BE2C (cell line): ENCODE measurements at regions not wholly inside any gene's neighbourhood (a gene's known extent, or its start where the extent isn't known, plus 50 kb on each side); places are given as distances from the start of the nearest gene placed in this dataset.
A peak's percentile ranks its signal among the peaks of the same experiment; 100 is the strongest.

ENCODE experiments used
- DNase-seq: peaks from one replicate; pipeline ENCODE4 v3.0.0-alpha.2; 2020
- H3K27me3 ChIP-seq: fragments of 250-450 bp; sonication (Bioruptor Pico); 2 replicates; pipeline ENCODE4 v1.5.1; 2020; ENCODE audit warnings: mild to moderate bottlenecking
- H3K36me3 ChIP-seq: fragments of 250-450 bp; sonication (Bioruptor Pico); 2 replicates; pipeline ENCODE4 v1.5.1; 2020; ENCODE audit warnings: mild to moderate bottlenecking
- H3K4me1 ChIP-seq: fragments of 250-450 bp; sonication (Bioruptor Pico); 2 replicates; pipeline ENCODE4 v1.5.1; 2020
- H3K4me3 ChIP-seq: 2 replicates; pipeline ENCODE4 v1.5.1; 2011; ENCODE audit warnings: low read depth, low read length
- H3K9me3 ChIP-seq: fragments of 250-450 bp; sonication (Bioruptor Pico); 2 replicates; pipeline ENCODE4 v1.5.1; 2020
- CTCF ChIP-seq: IDR thresholded peaks from 2 replicates; pipeline ENCODE4 v1.5.1; 2012; ENCODE audit warnings: mild to moderate bottlenecking, low read depth, low read length

- Histone ChIP-seq H3K27me3 (no peaks in the 10 kb centered on the region), H3K36me3 (no peaks in the 10 kb centered on the region), H3K4me3 (no peak overlapping the region), H3K4me1 (no peaks in the 10 kb centered on the region), H3K9me3 (no peaks in the 10 kb centered on the region)
- no peak for TF ChIP-seq CTCF
- DNase-seq, result no peak
Measured at GRCh38 chr2:146669735-146670134, 1175.1 kb upstream of the ACVR2A start.

GRCh38 chr2:146666340-146666739, 1178.5 kb upstream of the ACVR2A start:
- no peaks in the 10 kb centered on the region for H3K27me3 ChIP-seq
- no peak for DNase-seq
- no peak for TF ChIP-seq CTCF
- H3K4me1 ChIP-seq, result no peaks in the 10 kb centered on the region
- no peaks in the 10 kb centered on the region for H3K9me3 ChIP-seq
- no peaks in the 10 kb centered on the region for H3K36me3 ChIP-seq
- H3K4me3 ChIP-seq, result no peak overlapping the region

GRCh38 chr2:146665800-146666199, 1179.0 kb upstream of the ACVR2A start:
- H3K9me3 ChIP-seq, result no peaks in the 10 kb centered on the region
- H3K4me3 ChIP-seq, result no peak overlapping the region
- no peaks in the 10 kb centered on the region for H3K27me3 ChIP-seq
- H3K36me3 ChIP-seq, result no peaks in the 10 kb centered on the region
- DNase-seq, result no peak
- TF ChIP-seq CTCF, result no peak
- no peaks in the 10 kb centered on the region for H3K4me1 ChIP-seq

GRCh38 chr2:146661473-146662096, 1183.2 kb upstream of the ACVR2A start:
- peak; percentile 49 for TF ChIP-seq CTCF
- Histone ChIP-seq H3K9me3 (no peaks in the 10 kb centered on the region), H3K4me3 (no peak overlapping the region), H3K36me3 (no peaks in the 10 kb centered on the region), H3K27me3 (no peaks in the 10 kb centered on the region), H3K4me1 (no peaks in the 10 kb centered on the region)
- DNase-seq, result no peak

GRCh38 chr2:146659976-146660375, 1184.9 kb upstream of the ACVR2A start:
- H3K36me3 ChIP-seq, result no peaks in the 10 kb centered on the region
- no peaks in the 10 kb centered on the region for H3K27me3 ChIP-seq
- no peaks in the 10 kb centered on the region for H3K4me1 ChIP-seq
- no peak overlapping the region for H3K4me3 ChIP-seq
- no peaks in the 10 kb centered on the region for H3K9me3 ChIP-seq
- DNase-seq, result no peak
- TF ChIP-seq CTCF, result no peak

- Histone ChIP-seq H3K4me3 (no peak overlapping the region), H3K9me3 (no peaks in the 10 kb centered on the region), H3K4me1 (no peaks in the 10 kb centered on the region), H3K27me3 (no peaks in the 10 kb centered on the region), H3K36me3 (no peaks in the 10 kb centered on the region)
- no peak for TF ChIP-seq CTCF
- DNase-seq, result no peak
Measured at GRCh38 chr2:146652311-146652710, 1192.5 kb upstream of the ACVR2A start.
